ENCODE measurements at regions not wholly inside any gene's neighbourhood (a gene's known extent, or its start where the extent isn't known, plus 50 kb on each side); places are given as distances from the start of the nearest gene placed in this dataset.

DNA sequence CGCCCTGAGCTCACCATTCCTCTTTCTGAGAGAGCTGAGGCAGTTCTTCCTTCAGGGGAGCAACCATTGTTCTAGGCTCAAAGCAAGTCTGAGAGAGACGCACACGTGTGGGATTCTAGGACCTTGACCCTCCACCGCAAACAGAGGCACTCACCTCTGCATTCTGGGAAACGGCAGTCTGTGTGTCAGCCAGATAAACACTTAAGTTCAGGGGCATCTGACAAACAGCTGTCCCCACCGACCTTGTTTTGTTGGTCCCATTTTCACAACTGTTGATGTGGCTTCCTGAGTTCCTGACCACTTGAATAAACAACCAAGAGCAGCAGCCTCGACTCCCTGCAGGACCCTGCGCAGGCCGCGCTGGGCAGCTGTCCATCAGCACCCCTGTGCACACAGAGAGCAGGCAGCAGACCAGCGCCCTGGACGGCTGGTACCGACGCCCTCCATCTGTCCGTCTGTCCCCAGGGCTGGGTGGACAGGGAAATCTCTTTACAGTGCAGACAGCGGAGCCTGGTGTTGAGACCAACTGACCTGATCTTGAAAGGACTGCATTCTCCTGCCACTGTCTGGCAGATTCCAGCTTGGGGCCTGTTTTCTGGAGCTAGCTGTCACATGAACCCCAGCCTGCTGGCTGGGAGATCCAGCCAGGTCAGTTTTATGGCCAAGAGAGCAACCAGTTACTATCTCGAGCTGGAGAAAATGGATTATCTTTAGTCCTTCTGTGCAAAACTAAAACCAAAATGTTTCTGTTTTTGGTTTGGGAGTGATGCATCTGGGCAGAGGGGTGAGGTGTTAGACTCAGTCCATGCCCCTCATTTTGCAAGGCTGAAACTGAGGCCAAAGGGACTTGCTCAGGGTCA, 64.2 kb downstream of the FAM43A start (continued):
- TF ChIP-seq, protein P1, sequence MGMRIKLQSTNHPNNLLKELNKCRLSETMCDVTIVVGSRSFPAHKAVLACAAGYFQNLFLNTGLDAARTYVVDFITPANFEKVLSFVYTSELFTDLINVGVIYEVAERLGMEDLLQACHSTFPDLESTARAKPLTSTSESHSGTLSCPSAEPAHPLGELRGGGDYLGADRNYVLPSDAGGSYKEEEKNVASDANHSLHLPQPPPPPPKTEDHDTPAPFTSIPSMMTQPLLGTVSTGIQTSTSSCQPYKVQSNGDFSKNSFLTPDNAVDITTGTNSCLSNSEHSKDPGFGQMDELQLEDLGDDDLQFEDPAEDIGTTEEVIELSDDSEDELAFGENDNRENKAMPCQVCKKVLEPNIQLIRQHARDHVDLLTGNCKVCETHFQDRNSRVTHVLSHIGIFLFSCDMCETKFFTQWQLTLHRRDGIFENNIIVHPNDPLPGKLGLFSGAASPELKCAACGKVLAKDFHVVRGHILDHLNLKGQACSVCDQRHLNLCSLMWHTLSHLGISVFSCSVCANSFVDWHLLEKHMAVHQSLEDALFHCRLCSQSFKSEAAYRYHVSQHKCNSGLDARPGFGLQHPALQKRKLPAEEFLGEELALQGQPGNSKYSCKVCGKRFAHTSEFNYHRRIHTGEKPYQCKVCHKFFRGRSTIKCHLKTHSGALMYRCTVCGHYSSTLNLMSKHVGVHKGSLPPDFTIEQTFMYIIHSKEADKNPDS (CRISPR knock-in tag; IDR thresholded peaks at IDR 0.05) = no peak
- TF ChIP-seq MXI1 (IDR thresholded peaks at IDR 0.05; ENCODE audit: borderline replicate concordance, low read depth, low read length) (peak; percentile 67; the same call in 1 of the 3 replicates), HCFC1 (IDR thresholded peaks at IDR 0.05; ENCODE audit: low read depth, low read length) (no peak), HDAC2 (CRISPR knock-in tag; IDR thresholded peaks at IDR 0.05) (peak; percentile 78), KMT2B (CRISPR knock-in tag; IDR thresholded peaks at IDR 0.05) (no peak), MXD4 (CRISPR knock-in tag; IDR thresholded peaks at IDR 0.05) (0 out of 2 replicates have a peak, but pooled peaks have one; percentile 33), ATF1 (CRISPR knock-in tag; IDR thresholded peaks at IDR 0.05) (no peak), KDM5A (IDR thresholded peaks at IDR 0.05; ENCODE audit: borderline replicate concordance, low read length) (no peak), NCOR1 (IDR thresholded peaks at IDR 0.05; ENCODE audit: borderline replicate concordance, low read length) (peak; percentile 44; the same call in 1 of the 2 replicates), TMF1 (CRISPR knock-in tag; IDR thresholded peaks at IDR 0.05; ENCODE audit: low read depth) (no peak), ZNF572 (CRISPR knock-in tag; IDR thresholded peaks at IDR 0.05) (no peak), ETV5 (CRISPR knock-in tag; IDR thresholded peaks at IDR 0.05; ENCODE audit: borderline replicate concordance) (peak; percentile 80), ZNF556 (CRISPR knock-in tag; IDR thresholded peaks at IDR 0.05; ENCODE audit: borderline replicate concordance) (peak; percentile 82), ZSCAN29 (CRISPR knock-in tag; conservative IDR thresholded peaks at IDR 0.05) (0 out of 2 replicates have a peak, but pooled peaks have one; percentile 71), ZNF251 (CRISPR knock-in tag; IDR thresholded peaks at IDR 0.05) (no peak), ZNF225 (CRISPR knock-in tag; IDR thresholded peaks at IDR 0.05) (peak; percentile 46; the same call in 1 of the 2 replicates), CREB1 (IDR thresholded peaks at IDR 0.05) (no peak), CREB1 (CRISPR knock-in tag; IDR thresholded peaks at IDR 0.05) (no peak), MLLT10 (CRISPR knock-in tag; IDR thresholded peaks at IDR 0.05) (no peak), ZNF552 (CRISPR knock-in tag; IDR thresholded peaks at IDR 0.05; ENCODE audit: borderline replicate concordance) (no peak)
- TF ChIP-seq, protein P2, sequence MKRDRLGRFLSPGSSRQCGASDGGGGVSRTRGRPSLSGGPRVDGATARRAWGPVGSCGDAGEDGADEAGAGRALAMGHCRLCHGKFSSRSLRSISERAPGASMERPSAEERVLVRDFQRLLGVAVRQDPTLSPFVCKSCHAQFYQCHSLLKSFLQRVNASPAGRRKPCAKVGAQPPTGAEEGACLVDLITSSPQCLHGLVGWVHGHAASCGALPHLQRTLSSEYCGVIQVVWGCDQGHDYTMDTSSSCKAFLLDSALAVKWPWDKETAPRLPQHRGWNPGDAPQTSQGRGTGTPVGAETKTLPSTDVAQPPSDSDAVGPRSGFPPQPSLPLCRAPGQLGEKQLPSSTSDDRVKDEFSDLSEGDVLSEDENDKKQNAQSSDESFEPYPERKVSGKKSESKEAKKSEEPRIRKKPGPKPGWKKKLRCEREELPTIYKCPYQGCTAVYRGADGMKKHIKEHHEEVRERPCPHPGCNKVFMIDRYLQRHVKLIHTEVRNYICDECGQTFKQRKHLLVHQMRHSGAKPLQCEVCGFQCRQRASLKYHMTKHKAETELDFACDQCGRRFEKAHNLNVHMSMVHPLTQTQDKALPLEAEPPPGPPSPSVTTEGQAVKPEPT (CRISPR knock-in tag; IDR thresholded peaks at IDR 0.05; ENCODE audit: low read depth) = no peak
- TF ChIP-seq, protein P3, sequence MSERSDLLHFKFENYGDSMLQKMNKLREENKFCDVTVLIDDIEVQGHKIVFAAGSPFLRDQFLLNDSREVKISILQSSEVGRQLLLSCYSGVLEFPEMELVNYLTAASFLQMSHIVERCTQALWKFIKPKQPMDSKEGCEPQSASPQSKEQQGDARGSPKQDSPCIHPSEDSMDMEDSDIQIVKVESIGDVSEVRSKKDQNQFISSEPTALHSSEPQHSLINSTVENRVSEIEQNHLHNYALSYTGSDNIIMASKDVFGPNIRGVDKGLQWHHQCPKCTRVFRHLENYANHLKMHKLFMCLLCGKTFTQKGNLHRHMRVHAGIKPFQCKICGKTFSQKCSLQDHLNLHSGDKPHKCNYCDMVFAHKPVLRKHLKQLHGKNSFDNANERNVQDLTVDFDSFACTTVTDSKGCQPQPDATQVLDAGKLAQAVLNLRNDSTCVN (CRISPR knock-in tag; IDR thresholded peaks at IDR 0.05; ENCODE audit: borderline replicate concordance) = peak; percentile 93; the same call in 1 of the 2 replicates
- TF ChIP-seq, protein P4, sequence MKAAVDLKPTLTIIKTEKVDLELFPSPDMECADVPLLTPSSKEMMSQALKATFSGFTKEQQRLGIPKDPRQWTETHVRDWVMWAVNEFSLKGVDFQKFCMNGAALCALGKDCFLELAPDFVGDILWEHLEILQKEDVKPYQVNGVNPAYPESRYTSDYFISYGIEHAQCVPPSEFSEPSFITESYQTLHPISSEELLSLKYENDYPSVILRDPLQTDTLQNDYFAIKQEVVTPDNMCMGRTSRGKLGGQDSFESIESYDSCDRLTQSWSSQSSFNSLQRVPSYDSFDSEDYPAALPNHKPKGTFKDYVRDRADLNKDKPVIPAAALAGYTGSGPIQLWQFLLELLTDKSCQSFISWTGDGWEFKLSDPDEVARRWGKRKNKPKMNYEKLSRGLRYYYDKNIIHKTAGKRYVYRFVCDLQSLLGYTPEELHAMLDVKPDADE (CRISPR knock-in tag; IDR thresholded peaks at IDR 0.05) = no peak
- TF ChIP-seq, protein P5, sequence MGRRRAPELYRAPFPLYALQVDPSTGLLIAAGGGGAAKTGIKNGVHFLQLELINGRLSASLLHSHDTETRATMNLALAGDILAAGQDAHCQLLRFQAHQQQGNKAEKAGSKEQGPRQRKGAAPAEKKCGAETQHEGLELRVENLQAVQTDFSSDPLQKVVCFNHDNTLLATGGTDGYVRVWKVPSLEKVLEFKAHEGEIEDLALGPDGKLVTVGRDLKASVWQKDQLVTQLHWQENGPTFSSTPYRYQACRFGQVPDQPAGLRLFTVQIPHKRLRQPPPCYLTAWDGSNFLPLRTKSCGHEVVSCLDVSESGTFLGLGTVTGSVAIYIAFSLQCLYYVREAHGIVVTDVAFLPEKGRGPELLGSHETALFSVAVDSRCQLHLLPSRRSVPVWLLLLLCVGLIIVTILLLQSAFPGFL (CRISPR knock-in tag; IDR thresholded peaks at IDR 0.05) = no peak
